Activated CD8-positive, alpha-beta T cell treated with anti-CD3 and anti-CD28 coated beads, Interleukin-2, amount 10 ng/mL, durations not matched to agents 7 days and 5 days (primary cell): ENCODE measurements at regions not wholly inside any gene's neighbourhood (a gene's known extent, or its start where the extent isn't known, plus 50 kb on each side); places are given as distances from the start of the nearest gene placed in this dataset.

Source experiments
- ATAC-seq: fragments of 150-1000 bp; cut with Tn5 transposase; one replicate; pipeline ENCODE4 v1.10.0; 2021; ENCODE audit warnings: moderate library complexity
- CTCF ChIA-PET: fragments of 350-600 bp; sonication (Branson Sonifier 250); formaldehyde crosslinking; loops from one replicate; lab custom pipeline; 2021; ENCODE audit warnings: antibody characterized with exemption; lab: Charles Lee
- POLR2A ChIA-PET: fragments of 350-600 bp; sonication (Branson Sonifier 250); formaldehyde crosslinking; loops from one replicate; lab custom pipeline; 2021; ENCODE audit warnings: antibody characterized with exemption; lab: Charles Lee
- DNase-seq: peaks from one replicate; pipeline ENCODE4 v3.0.0-alpha.2; 2020
- H3K27ac Mint-ChIP-seq: one replicate; pipeline ENCODE4 v1.8.0; 2021; ENCODE audit warnings: mild to moderate bottlenecking, mixed read lengths
- H3K27me3 Mint-ChIP-seq: one replicate; pipeline ENCODE4 v1.8.0; 2021; ENCODE audit warnings: low read depth, mixed read lengths
- H3K36me3 Mint-ChIP-seq: one replicate; pipeline ENCODE4 v1.8.0; 2021; ENCODE audit warnings: low read depth, mixed read lengths
- H3K4me1 Mint-ChIP-seq: one replicate; pipeline ENCODE4 v1.8.0; 2021; ENCODE audit warnings: low read depth, mixed read lengths
- H3K4me3 Mint-ChIP-seq: one replicate; pipeline ENCODE4 v1.8.0; 2021; ENCODE audit warnings: mild to moderate bottlenecking, mixed read lengths
- H3K9me3 Mint-ChIP-seq: one replicate; pipeline ENCODE4 v1.8.0; 2022; ENCODE audit warnings: mixed read lengths; ENCODE audit not compliant: insufficient read depth

DNA sequence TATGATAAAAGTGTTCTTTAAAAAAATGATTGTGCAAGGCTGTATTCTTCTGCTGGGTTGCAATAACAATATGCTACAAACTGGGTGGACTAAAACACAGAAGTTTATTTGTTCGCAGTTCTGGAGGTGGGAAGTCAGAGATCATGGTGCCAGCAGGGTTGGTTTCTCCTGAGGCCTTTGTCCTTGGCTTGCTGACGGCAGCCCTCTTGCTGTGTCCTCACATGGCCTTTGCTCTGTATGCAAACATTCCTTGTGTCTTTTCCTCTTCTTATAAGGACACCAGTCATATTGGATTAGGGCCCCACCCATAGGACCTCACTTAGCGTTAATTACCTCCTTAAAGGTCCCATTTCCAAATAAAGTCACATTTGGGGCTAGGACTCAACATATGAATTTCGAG, 220.4 kb downstream of the SAMD5 start:
- no peak for DNase-seq
- no peaks in the 10 kb centered on the region for H3K36me3 Mint-ChIP-seq
- no peaks in the 10 kb centered on the region for H3K4me1 Mint-ChIP-seq
- no peak for ATAC-seq
- H3K27ac Mint-ChIP-seq: no peak overlapping the region
- no peaks in the 10 kb centered on the region for H3K9me3 Mint-ChIP-seq
- no peaks in the 10 kb centered on the region for H3K27me3 Mint-ChIP-seq
- ChIA-PET POLR2A (no interaction called here), CTCF (no interaction called here)
- H3K4me3 Mint-ChIP-seq: no peak overlapping the region

DNA sequence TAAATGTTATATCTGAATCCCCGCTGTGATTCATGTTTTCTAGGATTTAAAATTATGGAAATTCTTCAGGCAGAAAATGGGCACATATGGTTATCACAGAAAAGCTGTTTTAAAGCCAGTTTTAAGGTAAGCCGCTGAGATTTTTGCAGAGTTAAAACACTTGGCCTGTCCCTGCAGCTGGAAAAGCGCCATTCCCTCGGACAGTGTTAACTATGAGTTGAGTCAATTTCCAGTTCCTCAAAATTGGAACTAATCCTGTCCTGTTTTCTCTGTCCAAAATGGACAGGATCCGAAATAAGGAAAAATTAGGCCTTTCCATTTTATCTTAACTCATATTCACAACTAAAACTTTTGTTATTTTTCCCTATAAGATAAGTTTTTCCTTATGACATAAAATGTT, 225.2 kb downstream of the SAMD5 start:
- Mint-ChIP-seq H3K4me1 (peaks cover under 1% of the 10 kb centered on the region), H3K36me3 (no peaks in the 10 kb centered on the region), H3K27me3 (peaks cover 2% of the 10 kb centered on the region), H3K9me3 (no peaks in the 10 kb centered on the region), H3K4me3 (no peak overlapping the region), H3K27ac (no peak overlapping the region)
- CTCF ChIA-PET: no interaction called here
- no peak for DNase-seq
- ATAC-seq: no peak
- POLR2A ChIA-PET: no interaction called here

DNA sequence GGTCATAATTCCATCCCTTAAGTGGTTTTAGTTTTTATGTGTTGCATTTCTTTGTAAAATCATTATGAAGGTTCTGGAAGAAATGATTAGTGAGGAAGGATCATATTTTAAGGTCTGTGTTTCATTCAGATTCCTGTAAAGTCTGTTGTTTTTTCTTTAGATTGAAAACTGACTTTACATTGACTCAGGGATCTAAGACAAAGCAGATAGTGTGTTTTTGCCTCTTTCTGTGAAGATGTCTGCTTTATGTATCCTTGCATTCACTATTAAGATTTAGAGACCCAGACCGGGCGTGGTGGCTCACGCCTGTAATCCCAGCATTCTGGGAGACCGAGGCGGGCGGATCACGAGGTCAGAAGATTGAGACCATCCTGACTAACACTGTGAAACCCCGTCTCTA, 225.7 kb downstream of the SAMD5 start:
- ChIA-PET POLR2A (no interaction called here), CTCF (no interaction called here)
- DNase-seq (no peak), ATAC-seq (no peak)
- Mint-ChIP-seq H3K27ac (no peak overlapping the region), H3K4me1 (peaks cover 3% of the 10 kb centered on the region), H3K4me3 (no peak overlapping the region), H3K36me3 (no peaks in the 10 kb centered on the region), H3K9me3 (no peaks in the 10 kb centered on the region), H3K27me3 (peaks cover 2% of the 10 kb centered on the region)

DNA sequence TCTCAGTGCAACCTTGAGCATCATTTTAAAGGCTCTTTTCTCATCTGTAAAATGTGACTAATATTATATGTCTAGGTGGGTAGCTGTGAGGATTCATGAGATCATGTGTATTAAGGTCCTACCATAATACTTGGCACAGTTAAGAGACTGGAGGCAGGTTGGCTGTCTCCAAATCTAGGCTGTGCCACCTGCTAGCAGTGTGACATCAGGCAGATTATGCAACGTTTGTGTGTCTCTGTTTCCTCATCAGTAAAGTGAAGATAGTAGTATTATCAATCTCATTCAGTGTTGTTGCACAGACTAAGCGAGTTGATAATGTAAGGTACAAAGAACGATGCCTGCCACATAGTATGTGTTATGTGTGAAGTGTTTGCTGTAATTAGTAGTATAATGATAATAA, 227.4 kb downstream of the SAMD5 start:
- Mint-ChIP-seq H3K4me1 (peaks cover 3% of the 10 kb centered on the region), H3K27me3 (peaks cover 2% of the 10 kb centered on the region), H3K4me3 (no peak overlapping the region), H3K36me3 (no peaks in the 10 kb centered on the region), H3K9me3 (no peaks in the 10 kb centered on the region), H3K27ac (no peak overlapping the region)
- CTCF ChIA-PET: no interaction called here
- ATAC-seq: no peak
- POLR2A ChIA-PET: no interaction called here
- DNase-seq: no peak

DNA sequence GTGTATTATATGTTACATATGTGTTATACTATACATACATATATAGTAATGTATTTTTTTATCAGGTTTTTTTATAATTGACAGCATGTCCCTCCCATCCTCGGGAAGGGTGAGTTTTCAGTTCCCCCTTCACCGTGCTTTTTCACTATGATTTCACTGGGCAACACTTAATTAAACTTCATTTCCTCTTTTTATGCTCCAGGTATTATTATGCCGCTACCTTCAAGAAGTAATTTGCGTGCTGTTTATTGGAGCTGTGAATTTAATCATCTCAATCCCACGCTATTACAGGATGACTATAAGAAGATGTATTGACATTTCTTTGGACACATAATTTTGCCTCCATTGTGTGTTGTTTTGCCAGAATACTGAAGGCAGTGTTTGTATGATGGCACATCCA, 228.6 kb downstream of the SAMD5 start:
- CTCF ChIA-PET: no interaction called here
- H3K4me1 Mint-ChIP-seq: peaks cover 3% of the 10 kb centered on the region
- POLR2A ChIA-PET: interaction anchor here (0.6 kb wide), 1 partner anchor 1695 kb away, joined by 4 read pairs; no protein-coding TSS in a partner anchor
- no peak for ATAC-seq
- H3K27me3 Mint-ChIP-seq: peaks cover 2% of the 10 kb centered on the region
- no peaks in the 10 kb centered on the region for H3K36me3 Mint-ChIP-seq
- no peak for DNase-seq
- no peaks in the 10 kb centered on the region for H3K9me3 Mint-ChIP-seq
- H3K4me3 Mint-ChIP-seq: no peak overlapping the region
- no peak overlapping the region for H3K27ac Mint-ChIP-seq

DNA sequence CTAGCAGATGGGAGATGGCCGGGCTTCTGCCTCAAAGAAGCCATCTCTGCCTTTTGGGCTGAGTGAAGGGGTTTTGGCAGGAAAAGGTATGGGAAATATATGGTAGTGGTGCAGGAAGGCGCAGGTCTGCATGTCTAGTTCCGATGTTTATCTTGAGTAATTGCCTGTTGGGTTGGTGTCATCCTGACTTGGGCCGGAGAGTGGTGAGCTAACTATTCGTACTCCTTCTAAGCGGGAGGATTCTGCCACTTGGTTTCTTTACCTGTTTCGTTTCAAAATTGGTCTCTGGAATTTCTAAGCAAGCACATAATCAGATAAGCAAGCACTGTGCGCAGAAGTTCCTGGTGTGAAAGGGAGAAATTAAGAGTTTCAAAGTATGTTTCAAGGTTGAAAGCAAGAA, 229.6 kb downstream of the SAMD5 start:
- no peaks in the 10 kb centered on the region for H3K36me3 Mint-ChIP-seq
- no peaks in the 10 kb centered on the region for H3K9me3 Mint-ChIP-seq
- ChIA-PET POLR2A (interaction anchor here (0.5 kb wide), 1 partner anchor 552 kb away, joined by 3 read pairs; no protein-coding TSS in a partner anchor), CTCF (no interaction called here)
- DNase-seq (no peak), ATAC-seq (no peak)
- H3K4me3 Mint-ChIP-seq: no peak overlapping the region
- H3K4me1 Mint-ChIP-seq: peaks cover 3% of the 10 kb centered on the region
- H3K27ac Mint-ChIP-seq: no peak overlapping the region
- peaks cover 2% of the 10 kb centered on the region for H3K27me3 Mint-ChIP-seq

DNA sequence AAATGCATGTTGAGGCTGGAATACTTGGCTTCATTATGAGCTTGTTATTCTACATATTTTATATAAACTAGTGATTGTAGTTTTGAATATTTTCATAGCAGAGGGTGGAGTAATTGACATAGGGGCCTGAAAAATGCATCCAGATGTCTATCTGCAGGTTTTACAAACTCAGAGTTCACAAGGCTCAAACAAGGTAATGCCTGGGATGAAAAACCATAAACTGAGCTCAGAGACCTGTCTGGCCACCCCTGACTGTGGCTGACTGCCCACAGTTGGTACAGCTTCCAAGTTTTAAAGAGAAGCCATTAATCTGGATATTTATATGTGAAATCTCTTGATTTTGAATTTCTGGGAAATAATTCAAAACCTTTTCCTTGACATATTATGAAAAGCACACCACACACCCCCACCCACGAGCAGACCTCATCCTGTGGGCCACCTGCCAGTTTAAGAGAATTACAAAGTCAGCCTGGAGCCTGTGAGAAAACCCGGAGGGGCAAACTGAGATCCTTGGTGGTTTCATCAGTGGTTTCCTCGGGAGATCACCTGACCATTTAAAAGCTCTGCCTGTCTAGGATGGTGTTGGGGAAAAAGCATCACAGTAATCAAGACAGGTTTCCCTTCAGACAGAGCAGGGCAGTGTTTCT, 230.1 kb downstream of the SAMD5 start:
- no peak overlapping the region for H3K4me3 Mint-ChIP-seq
- no peak overlapping the region for H3K27ac Mint-ChIP-seq
- ATAC-seq: no peak
- peaks cover 2% of the 10 kb centered on the region for H3K27me3 Mint-ChIP-seq
- ChIA-PET POLR2A (interaction anchor here (0.5 kb wide), 1 partner anchor 552 kb away, joined by 3 read pairs; no protein-coding TSS in a partner anchor), CTCF (no interaction called here)
- H3K36me3 Mint-ChIP-seq: no peaks in the 10 kb centered on the region
- H3K4me1 Mint-ChIP-seq: peaks cover 3% of the 10 kb centered on the region
- no peaks in the 10 kb centered on the region for H3K9me3 Mint-ChIP-seq
- no peak for DNase-seq

DNA sequence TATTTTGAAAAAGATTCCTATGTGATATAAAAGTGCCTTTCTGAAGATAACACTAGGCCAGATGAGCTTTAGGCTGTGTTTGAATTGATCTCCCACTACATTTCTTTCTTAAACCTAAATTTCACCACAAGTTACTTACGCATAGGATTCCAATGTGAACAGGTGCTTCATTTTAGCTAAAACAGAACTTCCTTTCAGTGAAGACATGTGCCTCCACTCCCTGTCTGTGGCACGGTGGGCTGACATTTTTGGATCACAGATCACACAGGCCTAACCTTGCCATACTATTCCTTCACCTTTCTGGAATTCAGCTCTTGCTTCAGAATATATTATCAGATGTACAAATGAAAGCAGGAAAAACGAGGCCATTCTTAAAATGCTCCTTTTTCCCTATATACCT, 231.8 kb downstream of the SAMD5 start:
- Mint-ChIP-seq H3K27ac (no peak overlapping the region), H3K36me3 (no peaks in the 10 kb centered on the region), H3K4me1 (peaks cover 3% of the 10 kb centered on the region), H3K9me3 (no peaks in the 10 kb centered on the region), H3K27me3 (peaks cover 2% of the 10 kb centered on the region), H3K4me3 (no peak overlapping the region)
- no peak for ATAC-seq
- ChIA-PET POLR2A (no interaction called here), CTCF (interaction anchor here (0.5 kb wide), 1 partner anchor 174 kb away, joined by 3 read pairs; no protein-coding TSS in a partner anchor)
- no peak for DNase-seq

DNA sequence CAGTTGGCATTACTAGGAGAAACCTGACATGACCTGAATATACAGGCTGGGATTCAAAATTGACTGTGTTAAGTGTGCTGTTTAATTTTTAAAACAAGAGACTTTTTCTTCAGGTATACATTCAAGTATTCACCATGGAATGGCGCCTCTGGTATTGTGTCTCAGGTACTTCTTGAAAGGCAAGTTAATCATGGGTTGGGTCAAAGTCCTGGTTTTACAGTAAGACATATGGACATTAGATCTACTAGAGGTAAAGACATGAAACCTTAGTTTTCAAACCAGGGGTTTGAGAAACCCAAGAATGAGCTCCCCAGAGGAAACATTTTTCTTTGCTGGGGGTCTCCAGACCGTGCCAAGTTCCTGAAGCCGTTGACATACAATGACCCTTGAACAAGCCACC, 232.4 kb downstream of the SAMD5 start:
- DNase-seq (no peak), ATAC-seq (no peak)
- Mint-ChIP-seq H3K4me3 (no peak overlapping the region), H3K27me3 (peaks cover 2% of the 10 kb centered on the region), H3K27ac (no peak overlapping the region), H3K36me3 (no peaks in the 10 kb centered on the region), H3K9me3 (no peaks in the 10 kb centered on the region), H3K4me1 (peaks cover 3% of the 10 kb centered on the region)
- ChIA-PET POLR2A (no interaction called here), CTCF (no interaction called here)

DNA sequence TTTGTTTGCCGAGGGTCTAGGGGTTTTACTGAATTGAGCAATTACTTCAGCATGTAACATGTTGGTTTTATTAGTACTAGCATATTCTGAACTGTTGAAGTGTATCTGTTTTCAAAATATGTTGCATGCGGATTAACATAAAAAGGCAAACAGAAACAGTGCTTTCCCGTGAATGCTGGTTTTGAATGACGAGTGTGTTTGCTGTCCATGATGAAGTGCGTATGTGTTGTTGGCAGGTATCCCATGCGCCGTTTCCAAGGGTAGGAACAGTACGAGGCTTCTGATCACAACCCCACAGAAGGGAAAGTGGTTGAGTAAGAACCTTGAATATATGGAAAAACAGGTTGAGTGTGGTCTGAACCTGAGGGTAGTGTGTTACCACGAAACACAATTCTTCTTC, 232.9 kb downstream of the SAMD5 start:
- no peaks in the 10 kb centered on the region for H3K9me3 Mint-ChIP-seq
- peaks cover 3% of the 10 kb centered on the region for H3K4me1 Mint-ChIP-seq
- no peak overlapping the region for H3K27ac Mint-ChIP-seq
- CTCF ChIA-PET: no interaction called here
- POLR2A ChIA-PET: no interaction called here
- ATAC-seq (no peak), DNase-seq (no peak)
- H3K27me3 Mint-ChIP-seq: peaks cover 2% of the 10 kb centered on the region
- H3K36me3 Mint-ChIP-seq: no peaks in the 10 kb centered on the region
- H3K4me3 Mint-ChIP-seq: no peak overlapping the region

DNA sequence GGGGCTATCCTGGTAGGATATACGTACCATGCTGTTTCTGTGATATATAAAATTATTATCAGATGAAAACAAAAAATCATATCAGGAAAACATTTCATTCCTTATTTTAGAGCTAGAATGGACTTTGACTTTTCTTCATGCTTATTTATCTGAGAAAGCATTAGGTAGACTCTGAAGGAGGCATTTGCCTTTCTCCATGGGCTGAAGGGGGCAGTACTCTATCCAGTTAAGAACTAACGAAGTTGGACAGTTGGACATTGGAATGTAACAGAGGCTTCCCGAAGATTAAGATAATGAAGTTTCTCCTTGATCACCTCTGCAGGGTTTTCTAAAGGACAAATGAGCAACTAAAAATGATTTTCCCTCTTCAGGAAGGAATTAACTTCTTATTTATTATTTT, 233.9 kb downstream of the SAMD5 start:
- Mint-ChIP-seq H3K36me3 (no peaks in the 10 kb centered on the region), H3K4me3 (no peak overlapping the region), H3K4me1 (peaks cover 3% of the 10 kb centered on the region), H3K27me3 (peaks cover 2% of the 10 kb centered on the region), H3K9me3 (no peaks in the 10 kb centered on the region), H3K27ac (no peak overlapping the region)
- no peak for ATAC-seq
- ChIA-PET POLR2A (no interaction called here), CTCF (no interaction called here)
- DNase-seq: no peak

DNA sequence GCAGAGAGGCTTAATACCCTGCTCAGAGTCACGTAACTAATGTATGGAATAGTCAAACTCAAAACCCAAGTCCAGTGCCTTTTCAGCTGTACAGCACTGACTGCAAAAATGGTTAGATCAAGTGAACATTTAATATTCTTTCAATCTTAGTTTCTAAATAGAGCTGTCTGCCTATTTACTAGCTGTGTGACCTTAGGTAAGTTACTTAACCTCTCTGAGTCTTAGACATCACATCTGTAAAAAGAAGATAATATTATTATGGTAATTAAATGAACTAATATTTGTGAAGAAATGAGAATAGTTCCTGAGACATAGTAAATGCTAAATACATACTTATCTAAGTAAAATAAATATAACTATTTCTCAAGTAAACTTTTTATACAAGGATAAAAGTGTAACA, 235.5 kb downstream of the SAMD5 start:
- no peaks in the 10 kb centered on the region for H3K9me3 Mint-ChIP-seq
- POLR2A ChIA-PET: no interaction called here
- no peak overlapping the region for H3K27ac Mint-ChIP-seq
- no peak overlapping the region for H3K4me3 Mint-ChIP-seq
- no peaks in the 10 kb centered on the region for H3K27me3 Mint-ChIP-seq
- DNase-seq (no peak), ATAC-seq (no peak)
- no peaks in the 10 kb centered on the region for H3K4me1 Mint-ChIP-seq
- CTCF ChIA-PET: no interaction called here
- H3K36me3 Mint-ChIP-seq: no peaks in the 10 kb centered on the region

DNA sequence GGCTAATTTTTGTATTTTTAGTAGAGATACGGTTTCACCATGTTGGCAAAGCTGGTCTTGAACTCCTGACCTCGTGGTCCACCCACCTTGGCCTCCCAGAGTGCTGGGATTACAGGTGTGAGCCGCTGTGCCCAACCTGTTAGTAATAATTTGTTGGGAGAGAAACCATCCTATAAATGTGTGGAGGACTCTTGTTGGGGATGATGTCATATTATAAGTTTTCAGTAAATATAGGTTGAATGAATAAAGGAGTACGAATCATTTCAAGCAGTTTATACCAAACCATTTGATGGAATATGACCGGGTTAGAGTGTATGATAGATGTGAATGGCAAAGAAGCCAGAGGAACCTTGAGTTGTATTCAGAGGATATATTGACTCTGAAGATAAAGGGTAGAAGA, 240.8 kb downstream of the SAMD5 start:
- POLR2A ChIA-PET: no interaction called here
- no peak for ATAC-seq
- DNase-seq: no peak
- no peaks in the 10 kb centered on the region for H3K27me3 Mint-ChIP-seq
- no peak overlapping the region for H3K27ac Mint-ChIP-seq
- no peaks in the 10 kb centered on the region for H3K4me1 Mint-ChIP-seq
- no peak overlapping the region for H3K4me3 Mint-ChIP-seq
- H3K9me3 Mint-ChIP-seq: no peaks in the 10 kb centered on the region
- CTCF ChIA-PET: no interaction called here
- no peaks in the 10 kb centered on the region for H3K36me3 Mint-ChIP-seq
